Stomach (tissue), 4 donors: ENCODE measurements at regions not wholly inside any gene's neighbourhood (a gene's known extent, or its start where the extent isn't known, plus 50 kb on each side); places are given as distances from the start of the nearest gene placed in this dataset.

Experiments
- CTCF ChIP-seq, 7 experiments: fragments of 450-650 bp in 4 of 7; fragments of 200-600 bp in 3 of 7; sonication (generic) in 3 of 7; IDR thresholded peaks; one replicate each; pipeline ENCODE4 v1.5.1; 2016 to 2019; ENCODE audit warnings: antibody characterized with exemption in 7 of 7, control low read depth in 2 of 7, mild to moderate bottlenecking in 1 of 7
- POLR2A ChIP-seq, 4 donors: fragments of 450-650 bp; IDR thresholded peaks; one replicate each; pipeline ENCODE4 v1.6.1; 2016; ENCODE audit warnings: antibody characterized with exemption in 4 of 4, control low read depth in 2 of 4, mild to moderate bottlenecking in 1 of 4, moderate library complexity in 1 of 4
- POLR2AphosphoS5 ChIP-seq, 3 donors: sonication (generic); formaldehyde crosslinking; IDR thresholded peaks; one replicate each; pipeline ENCODE4 v1.6.1; 2016; ENCODE audit warnings: antibody characterized with exemption in 3 of 3

- TF ChIP-seq CTCF (IDR thresholded peaks at IDR 0.05) = no peak
- TF ChIP-seq POLR2A (IDR thresholded peaks at IDR 0.05) = no peak
- no peak for TF ChIP-seq POLR2AphosphoS5 (IDR thresholded peaks at IDR 0.05)
These were observed 738.1 kb upstream of the LINC00305 start for GRCh38 chr18:64886995-64887394.
